Upper lobe of left lung (tissue), 4 donors: ENCODE measurements at regions not wholly inside any gene's neighbourhood (a gene's known extent, or its start where the extent isn't known, plus 50 kb on each side); places are given as distances from the start of the nearest gene placed in this dataset.

ENCODE experiments used
- EP300 ChIP-seq, 4 donors: sonication (generic); formaldehyde crosslinking; IDR thresholded peaks; one replicate each; pipeline ENCODE4 v1.5.1; 2017; ENCODE audit warnings: antibody characterized with exemption in 4 of 4, control low read depth in 2 of 4
- POLR2A ChIP-seq, 4 donors: fragments of 450-650 bp; IDR thresholded peaks; one replicate each; pipeline ENCODE4 v1.5.1; 2016 to 2017; ENCODE audit warnings: antibody characterized with exemption in 4 of 4, mild to moderate bottlenecking in 2 of 4
- TF ChIP-seq, protein P1 (sequence below), 6 experiments: fragments of 450-650 bp in 4 of 6; fragments of 200-600 bp in 2 of 6; sonication (generic) in 2 of 6; IDR thresholded peaks; one replicate each; pipeline ENCODE4 v1.5.1; 2016 to 2019; ENCODE audit warnings: antibody characterized with exemption in 6 of 6

DNA sequence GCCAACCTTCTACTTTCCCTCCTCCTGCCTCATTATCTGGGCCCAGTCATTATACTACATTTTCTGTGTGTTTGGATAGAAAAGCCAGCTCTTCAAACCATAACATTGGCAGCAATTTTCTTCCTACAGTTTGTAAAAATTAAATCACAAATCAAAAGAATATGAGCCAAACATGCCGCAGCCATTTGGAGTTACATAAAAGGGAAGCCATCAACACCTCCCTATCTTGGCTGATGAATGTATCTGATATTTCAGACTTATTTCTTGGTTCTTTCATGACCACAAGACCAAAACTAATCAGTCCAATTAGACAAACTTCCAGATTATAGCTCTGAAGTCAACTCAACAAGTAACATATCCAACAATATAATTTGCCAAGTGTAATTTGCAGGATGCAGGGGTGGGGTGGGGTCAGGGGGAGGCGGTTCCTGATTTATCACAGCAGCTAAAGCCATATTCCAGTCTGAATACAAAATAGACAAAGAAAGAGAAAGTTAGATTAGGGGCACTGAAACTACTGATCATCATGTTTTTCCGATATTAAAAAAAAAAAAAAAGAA lies 89.4 kb upstream of the CNTLN start:
- TF ChIP-seq POLR2A (IDR thresholded peaks at IDR 0.05) (no peak), EP300 (IDR thresholded peaks at IDR 0.05) (no peak)
- TF ChIP-seq, protein P1, sequence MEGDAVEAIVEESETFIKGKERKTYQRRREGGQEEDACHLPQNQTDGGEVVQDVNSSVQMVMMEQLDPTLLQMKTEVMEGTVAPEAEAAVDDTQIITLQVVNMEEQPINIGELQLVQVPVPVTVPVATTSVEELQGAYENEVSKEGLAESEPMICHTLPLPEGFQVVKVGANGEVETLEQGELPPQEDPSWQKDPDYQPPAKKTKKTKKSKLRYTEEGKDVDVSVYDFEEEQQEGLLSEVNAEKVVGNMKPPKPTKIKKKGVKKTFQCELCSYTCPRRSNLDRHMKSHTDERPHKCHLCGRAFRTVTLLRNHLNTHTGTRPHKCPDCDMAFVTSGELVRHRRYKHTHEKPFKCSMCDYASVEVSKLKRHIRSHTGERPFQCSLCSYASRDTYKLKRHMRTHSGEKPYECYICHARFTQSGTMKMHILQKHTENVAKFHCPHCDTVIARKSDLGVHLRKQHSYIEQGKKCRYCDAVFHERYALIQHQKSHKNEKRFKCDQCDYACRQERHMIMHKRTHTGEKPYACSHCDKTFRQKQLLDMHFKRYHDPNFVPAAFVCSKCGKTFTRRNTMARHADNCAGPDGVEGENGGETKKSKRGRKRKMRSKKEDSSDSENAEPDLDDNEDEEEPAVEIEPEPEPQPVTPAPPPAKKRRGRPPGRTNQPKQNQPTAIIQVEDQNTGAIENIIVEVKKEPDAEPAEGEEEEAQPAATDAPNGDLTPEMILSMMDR (IDR thresholded peaks at IDR 0.05) = no peak
